ENCODE measurements at regions not wholly inside any gene's neighbourhood (a gene's known extent, or its start where the extent isn't known, plus 50 kb on each side); places are given as distances from the start of the nearest gene placed in this dataset.

GRCh38 chr22:44601189-44601588 lies 100.8 kb upstream of the PRR5 start:
- Histone ChIP-seq H3K4me2 (no peak overlapping the region), H3K4me3 (no peak overlapping the region), H3K27ac (no peak overlapping the region), H3K4me1 (no peaks in the 10 kb centered on the region), H3K9me3 (no peaks in the 10 kb centered on the region)
- ChIA-PET CTCF (interaction anchor here (0.6 to 1.4 kb wide), 2 partner anchors 11 to 14 kb away, joined by 4 read pairs; no protein-coding TSS in a partner anchor), POLR2A (no interaction called here)
- no peak for DNase-seq (ENCODE audit: low read depth in 1 of 2, low spot score in 1 of 2)
- no peak for TF ChIP-seq ZC3H11A (IDR thresholded peaks at IDR 0.05)
- no peak for TF ChIP-seq USF2 (IDR thresholded peaks at IDR 0.05)
- no peak for TF ChIP-seq SMC3 (IDR thresholded peaks at IDR 0.05)
- no peak for TF ChIP-seq HES2 (IDR thresholded peaks at IDR 0.05)
- TF ChIP-seq POLR2A (IDR thresholded peaks at IDR 0.05; ENCODE audit: low read length) = no peak
- no peak for TF ChIP-seq PHF8 (IDR thresholded peaks at IDR 0.05; ENCODE audit: borderline replicate concordance, low read depth)
- no peak for TF ChIP-seq ELK1 (IDR thresholded peaks at IDR 0.05; ENCODE audit: low read depth, low read length)
- no peak for TF ChIP-seq HOXA7 (CRISPR knock-in tag; IDR thresholded peaks at IDR 0.05)
- TF ChIP-seq FOSL2 (IDR thresholded peaks at IDR 0.05) = no peak
- no peak for TF ChIP-seq FOSL2 (CRISPR knock-in tag; IDR thresholded peaks at IDR 0.05)
- TF ChIP-seq BCL3 (IDR thresholded peaks at IDR 0.05) = no peak
- TF ChIP-seq RAD21 (conservative IDR thresholded peaks at IDR 0.05 in 1 of 2, IDR thresholded peaks at IDR 0.05 in 1 of 2) = no peak
- TF ChIP-seq, protein P1, sequence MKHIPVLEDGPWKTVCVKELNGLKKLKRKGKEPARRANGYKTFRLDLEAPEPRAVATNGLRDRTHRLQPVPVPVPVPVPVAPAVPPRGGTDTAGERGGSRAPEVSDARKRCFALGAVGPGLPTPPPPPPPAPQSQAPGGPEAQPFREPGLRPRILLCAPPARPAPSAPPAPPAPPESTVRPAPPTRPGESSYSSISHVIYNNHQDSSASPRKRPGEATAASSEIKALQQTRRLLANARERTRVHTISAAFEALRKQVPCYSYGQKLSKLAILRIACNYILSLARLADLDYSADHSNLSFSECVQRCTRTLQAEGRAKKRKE (CRISPR knock-in tag; IDR thresholded peaks at IDR 0.05; ENCODE audit: low read depth) = no peak
- TF ChIP-seq EHMT2 (IDR thresholded peaks at IDR 0.05; ENCODE audit: low read depth) = no peak
- ATAC-seq = no peak
- WGBS (ENCODE audit: missing lambda C conversion rate) = 88% methylated on average over 6 of the region's 7 CpGs
- no peak for FAIRE-seq

DNA sequence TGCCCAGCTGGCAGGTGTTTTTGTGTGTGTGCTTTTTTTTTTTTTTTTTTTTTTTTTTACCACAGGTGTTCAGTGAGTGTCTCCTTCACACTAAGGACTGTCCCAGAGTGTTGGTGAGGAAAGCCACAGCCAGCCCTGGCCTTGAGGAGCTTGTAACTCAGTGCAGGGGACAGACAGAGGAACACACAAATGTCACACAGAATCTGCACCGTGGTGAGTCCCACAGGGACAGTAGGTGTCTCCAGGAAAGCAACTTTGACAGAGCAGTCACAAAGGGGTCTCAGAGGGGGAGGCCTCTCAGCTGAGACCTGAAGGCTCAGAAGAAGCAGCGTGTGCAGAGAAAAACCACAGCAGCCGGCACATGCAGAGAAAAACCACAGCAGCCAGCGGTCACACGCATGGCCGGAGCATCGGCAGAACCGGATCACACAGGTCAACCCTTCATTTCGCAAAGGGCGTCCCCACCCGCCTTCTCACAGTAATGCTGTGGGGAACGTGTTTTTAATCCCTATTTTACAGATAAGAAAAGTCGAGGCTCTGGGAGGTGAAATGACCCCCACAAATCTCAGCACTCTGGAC lies 101.7 kb upstream of the PRR5 start:
- Histone ChIP-seq H3K4me1 (no peaks in the 10 kb centered on the region), H3K9me3 (no peaks in the 10 kb centered on the region), H3K27ac (no peak overlapping the region), H3K4me2 (no peak overlapping the region), H3K4me3 (no peak overlapping the region)
- CTCF ChIA-PET = interaction anchor here (0.7 kb wide), 1 partner anchor 516 kb away, joined by 3 read pairs; no protein-coding TSS in a partner anchor
- ATAC-seq (no peak), FAIRE-seq (no peak), DNase-seq (ENCODE audit: low read depth in 1 of 2, low spot score in 1 of 2) (no peak)
- POLR2A ChIA-PET = no interaction called here
- TF ChIP-seq SREBF2 (IDR thresholded peaks at IDR 0.05) = no peak
- no peak for TF ChIP-seq NR3C1 (IDR thresholded peaks at IDR 0.05)
- TF ChIP-seq RFX5 (IDR thresholded peaks at IDR 0.05) = no peak
- TF ChIP-seq FOXS1 (CRISPR knock-in tag; IDR thresholded peaks at IDR 0.05) = no peak
- no peak for TF ChIP-seq CTCF (IDR thresholded peaks at IDR 0.05)
- no peak for TF ChIP-seq USF2 (IDR thresholded peaks at IDR 0.05)
- TF ChIP-seq ZSCAN20 (CRISPR knock-in tag; IDR thresholded peaks at IDR 0.05) = no peak
- TF ChIP-seq ELK1 (IDR thresholded peaks at IDR 0.05; ENCODE audit: low read depth, low read length) = no peak
- TF ChIP-seq HOXA7 (CRISPR knock-in tag; IDR thresholded peaks at IDR 0.05) = no peak
- no peak for TF ChIP-seq MAX (IDR thresholded peaks at IDR 0.05)
- no peak for TF ChIP-seq FOSL2 (IDR thresholded peaks at IDR 0.05)
- no peak for TF ChIP-seq FOSL2 (CRISPR knock-in tag; IDR thresholded peaks at IDR 0.05)
- no peak for TF ChIP-seq CHD2 (IDR thresholded peaks at IDR 0.05; ENCODE audit: low read length, partially characterized antibody)
- TF ChIP-seq HDAC2 (IDR thresholded peaks at IDR 0.05) = no peak
- no peak for TF ChIP-seq RARB (CRISPR knock-in tag; IDR thresholded peaks at IDR 0.05)
- WGBS (ENCODE audit: missing lambda C conversion rate) = 67% methylated on average over 10 of the region's 13 CpGs
